Astrocyte (in vitro differentiated cells and primary cell): ENCODE measurements at regions not wholly inside any gene's neighbourhood (a gene's known extent, or its start where the extent isn't known, plus 50 kb on each side); places are given as distances from the start of the nearest gene placed in this dataset.

Experiments
- DNase-seq: peaks from one replicate; pipeline ENCODE4 v3.0.0-alpha.2; 2010; ENCODE audit warnings: low read depth
- FAIRE-seq: peaks from 2 replicates; lab custom pipeline; 2011; peaks lifted over from hg19 to GRCh38; lab: Jason Lieb, UNC
- H2AFZ ChIP-seq: 2 replicates; pipeline ENCODE4 v1.6.0; 2012; ENCODE audit warnings: low read depth, low read length, inconsistent platforms
- H3K27ac ChIP-seq: 2 replicates; pipeline ENCODE4 v1.5.1; 2011; ENCODE audit warnings: low read depth, low read length, inconsistent platforms
- H3K27me3 ChIP-seq: 2 replicates; pipeline ENCODE4 v1.6.0; 2011; ENCODE audit warnings: low read length, inconsistent platforms; ENCODE audit not compliant: insufficient read depth
- H3K36me3 ChIP-seq: 2 replicates; pipeline ENCODE4 v1.5.1; 2011; ENCODE audit warnings: low read length, inconsistent platforms; ENCODE audit not compliant: insufficient read depth
- H3K4me1 ChIP-seq: 2 replicates; pipeline ENCODE4 v1.5.1; 2011; ENCODE audit warnings: low read length, inconsistent platforms; ENCODE audit not compliant: insufficient read depth
- H3K4me2 ChIP-seq: 2 replicates; pipeline ENCODE4 v1.6.0; 2012; ENCODE audit warnings: low read length, inconsistent platforms
- H3K4me3 ChIP-seq: 2 replicates; pipeline ENCODE4 v1.5.1; 2011; ENCODE audit warnings: low read depth, mild to moderate bottlenecking, low read length, inconsistent platforms; ENCODE audit not compliant: insufficient read depth
- H3K79me2 ChIP-seq: 2 replicates; pipeline ENCODE4 v1.6.0; 2012; ENCODE audit warnings: mild to moderate bottlenecking, low read length, inconsistent platforms; ENCODE audit not compliant: insufficient read depth
- H3K9ac ChIP-seq: 2 replicates; pipeline ENCODE4 v1.6.0; 2012; ENCODE audit warnings: mild to moderate bottlenecking, low read length, inconsistent platforms
- H3K9me3 ChIP-seq: 2 replicates; pipeline ENCODE4 v1.5.1; 2012; ENCODE audit warnings: low read depth, mild to moderate bottlenecking, low read length, inconsistent platforms; ENCODE audit not compliant: insufficient read depth
- H4K20me1 ChIP-seq: 2 replicates; pipeline ENCODE4 v1.6.0; 2012; ENCODE audit warnings: low read length, inconsistent platforms; ENCODE audit not compliant: insufficient read depth
- H3K27ac Mint-ChIP-seq: one replicate; pipeline ENCODE4 v1.8.0; 2021; ENCODE audit warnings: mild to moderate bottlenecking, mixed read lengths; ENCODE audit not compliant: unreplicated experiment
- H3K27me3 Mint-ChIP-seq: one replicate; pipeline ENCODE4 v1.8.0; 2021; ENCODE audit warnings: low read depth, mixed read lengths; ENCODE audit not compliant: unreplicated experiment
- H3K36me3 Mint-ChIP-seq: one replicate; pipeline ENCODE4 v1.8.0; 2021; ENCODE audit warnings: low read depth, mixed read lengths; ENCODE audit not compliant: unreplicated experiment
- H3K4me1 Mint-ChIP-seq: one replicate; pipeline ENCODE4 v1.8.0; 2021; ENCODE audit warnings: low read depth, mixed read lengths; ENCODE audit not compliant: unreplicated experiment
- H3K4me3 Mint-ChIP-seq: one replicate; pipeline ENCODE4 v1.8.0; 2021; ENCODE audit warnings: mild to moderate bottlenecking, moderate library complexity, mixed read lengths; ENCODE audit not compliant: unreplicated experiment
- H3K9me3 Mint-ChIP-seq: one replicate; pipeline ENCODE4 v1.8.0; 2021; ENCODE audit warnings: mild to moderate bottlenecking, mixed read lengths; ENCODE audit not compliant: unreplicated experiment
- EZH2 ChIP-seq: IDR thresholded peaks from 2 replicates; pipeline ENCODE4 v1.6.1; 2012; ENCODE audit warnings: mild to moderate bottlenecking, low read length, inconsistent platforms; ENCODE audit not compliant: insufficient read depth
- TF ChIP-seq, protein P1 (sequence below): IDR thresholded peaks from 2 replicates; pipeline ENCODE4 v1.5.1; 2011; ENCODE audit warnings: low read depth, mild to moderate bottlenecking, inconsistent platforms, low read length, moderate library complexity; ENCODE audit not compliant: insufficient read depth

DNA sequence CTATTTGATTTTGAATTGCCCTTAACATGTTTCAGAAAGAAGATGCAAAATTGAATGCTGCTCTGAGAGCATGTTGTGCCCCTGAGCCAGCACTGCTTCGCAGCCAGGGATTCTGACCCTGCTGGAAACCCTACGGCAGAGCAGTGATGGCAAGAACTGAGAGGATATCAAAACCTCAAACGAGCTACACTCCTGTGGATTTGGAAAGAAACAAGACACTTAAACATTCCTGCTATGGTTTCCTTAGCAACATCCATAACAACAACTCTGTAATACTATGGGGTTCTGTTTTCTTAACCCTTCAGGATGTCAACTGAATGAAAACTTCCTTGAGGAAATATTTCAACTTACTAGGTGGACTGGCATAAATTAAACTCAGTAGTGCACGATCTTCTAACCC, 649.1 kb downstream of the NYAP2 start:
- Histone ChIP-seq H3K4me2 (peak overlapping the region; percentile 44), H3K9ac (no peak overlapping the region), H3K4me3 (no peak overlapping the region), H3K4me1 (peaks cover 13% of the 10 kb centered on the region), H4K20me1 (no peaks in the 10 kb centered on the region), H2AFZ (no peak overlapping the region), H3K36me3 (no peaks in the 10 kb centered on the region), H3K9me3 (no peaks in the 10 kb centered on the region), H3K79me2 (no peaks in the 10 kb centered on the region), H3K27ac (peak overlapping the region; percentile 29), H3K27me3 (no peaks in the 10 kb centered on the region)
- H3K27me3 Mint-ChIP-seq = peaks cover 2% of the 10 kb centered on the region
- no peak overlapping the region for H3K4me3 Mint-ChIP-seq
- no peak overlapping the region for H3K27ac Mint-ChIP-seq
- no peak for TF ChIP-seq EZH2
- TF ChIP-seq, protein P1, sequence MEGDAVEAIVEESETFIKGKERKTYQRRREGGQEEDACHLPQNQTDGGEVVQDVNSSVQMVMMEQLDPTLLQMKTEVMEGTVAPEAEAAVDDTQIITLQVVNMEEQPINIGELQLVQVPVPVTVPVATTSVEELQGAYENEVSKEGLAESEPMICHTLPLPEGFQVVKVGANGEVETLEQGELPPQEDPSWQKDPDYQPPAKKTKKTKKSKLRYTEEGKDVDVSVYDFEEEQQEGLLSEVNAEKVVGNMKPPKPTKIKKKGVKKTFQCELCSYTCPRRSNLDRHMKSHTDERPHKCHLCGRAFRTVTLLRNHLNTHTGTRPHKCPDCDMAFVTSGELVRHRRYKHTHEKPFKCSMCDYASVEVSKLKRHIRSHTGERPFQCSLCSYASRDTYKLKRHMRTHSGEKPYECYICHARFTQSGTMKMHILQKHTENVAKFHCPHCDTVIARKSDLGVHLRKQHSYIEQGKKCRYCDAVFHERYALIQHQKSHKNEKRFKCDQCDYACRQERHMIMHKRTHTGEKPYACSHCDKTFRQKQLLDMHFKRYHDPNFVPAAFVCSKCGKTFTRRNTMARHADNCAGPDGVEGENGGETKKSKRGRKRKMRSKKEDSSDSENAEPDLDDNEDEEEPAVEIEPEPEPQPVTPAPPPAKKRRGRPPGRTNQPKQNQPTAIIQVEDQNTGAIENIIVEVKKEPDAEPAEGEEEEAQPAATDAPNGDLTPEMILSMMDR = no peak
- H3K4me1 Mint-ChIP-seq = peaks cover 13% of the 10 kb centered on the region
- FAIRE-seq (peak; percentile 74), DNase-seq (peak; percentile 89)
- no peaks in the 10 kb centered on the region for H3K9me3 Mint-ChIP-seq
- no peaks in the 10 kb centered on the region for H3K36me3 Mint-ChIP-seq

DNA sequence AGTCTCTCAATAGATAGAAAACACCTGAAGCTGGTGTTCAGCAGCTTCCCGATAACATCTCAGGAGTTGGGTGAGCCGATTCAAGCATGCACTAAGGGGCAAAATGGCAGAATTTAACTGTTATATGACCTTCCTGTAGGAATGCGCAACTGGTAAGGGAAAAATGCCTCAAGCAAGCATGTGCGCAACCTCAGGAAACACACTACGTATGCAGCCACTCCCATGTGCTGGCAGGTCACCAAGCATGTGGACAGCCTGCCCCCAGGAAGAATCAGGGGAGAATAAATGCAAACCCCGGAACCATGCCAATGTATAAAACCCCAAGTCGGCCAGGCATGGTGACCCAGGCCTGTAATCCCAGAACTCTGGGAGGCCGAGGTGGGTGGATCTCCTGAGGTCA, 645.6 kb downstream of the NYAP2 start:
- DNase-seq (no peak), FAIRE-seq (no peak)
- Mint-ChIP-seq H3K9me3 (no peaks in the 10 kb centered on the region), H3K36me3 (no peaks in the 10 kb centered on the region), H3K4me1 (peaks cover 6% of the 10 kb centered on the region), H3K27me3 (peaks cover 2% of the 10 kb centered on the region), H3K4me3 (no peak overlapping the region), H3K27ac (no peak overlapping the region)
- H3K9me3 ChIP-seq = no peaks in the 10 kb centered on the region
- H3K27ac ChIP-seq = no peak overlapping the region
- H3K4me2 ChIP-seq = no peak overlapping the region
- no peak overlapping the region for H3K4me3 ChIP-seq
- no peak overlapping the region for H2AFZ ChIP-seq
- no peak overlapping the region for H3K9ac ChIP-seq
- no peaks in the 10 kb centered on the region for H3K79me2 ChIP-seq
- no peaks in the 10 kb centered on the region for H3K36me3 ChIP-seq
- peaks cover 9% of the 10 kb centered on the region for H3K4me1 ChIP-seq
- H4K20me1 ChIP-seq = no peaks in the 10 kb centered on the region
- no peak for TF ChIP-seq EZH2
- TF ChIP-seq, protein P1 = no peak
- no peaks in the 10 kb centered on the region for H3K27me3 ChIP-seq

DNA sequence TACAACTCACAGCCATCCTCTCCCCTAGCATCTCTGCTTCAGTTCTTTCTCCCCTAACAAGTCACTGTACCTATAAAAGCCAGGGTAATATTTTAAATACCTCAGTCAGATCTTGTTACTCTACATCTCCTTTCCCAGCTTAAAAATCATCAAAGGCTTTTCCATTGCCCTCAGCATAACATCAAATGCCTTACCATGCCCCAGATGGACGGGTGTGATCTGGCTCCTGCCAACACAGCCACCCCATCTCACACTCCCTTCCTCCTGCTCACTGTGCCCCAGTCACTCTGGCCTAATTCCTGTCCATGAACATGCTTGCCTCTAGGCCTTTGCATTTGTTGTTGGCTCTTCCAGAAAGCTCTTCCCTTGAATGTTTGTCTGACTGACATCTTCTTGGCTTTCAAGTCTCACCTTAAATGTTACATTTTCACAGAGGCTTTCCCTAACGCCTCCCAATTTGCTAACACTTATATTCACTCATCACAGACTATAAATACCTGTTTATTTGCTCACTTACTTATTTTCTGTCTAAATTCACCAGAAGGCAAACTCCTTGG, 640.9 kb downstream of the NYAP2 start:
- no peak overlapping the region for H3K27ac Mint-ChIP-seq
- TF ChIP-seq, protein P1 = no peak
- TF ChIP-seq EZH2 = no peak
- no peak overlapping the region for H3K4me2 ChIP-seq

More for the DNA sequence above, 640.9 kb downstream of the NYAP2 start:
- Histone ChIP-seq H3K9ac (no peak overlapping the region), H3K27me3 (no peaks in the 10 kb centered on the region), H3K4me1 (no peaks in the 10 kb centered on the region), H3K79me2 (no peaks in the 10 kb centered on the region), H3K36me3 (no peaks in the 10 kb centered on the region), H4K20me1 (no peaks in the 10 kb centered on the region), H3K27ac (no peak overlapping the region), H2AFZ (no peak overlapping the region), H3K9me3 (no peaks in the 10 kb centered on the region), H3K4me3 (no peak overlapping the region)
- DNase-seq (no peak), FAIRE-seq (no peak)
- no peak overlapping the region for H3K4me3 Mint-ChIP-seq
- peaks cover 7% of the 10 kb centered on the region for H3K9me3 Mint-ChIP-seq
- no peaks in the 10 kb centered on the region for H3K4me1 Mint-ChIP-seq
- no peaks in the 10 kb centered on the region for H3K36me3 Mint-ChIP-seq
- H3K27me3 Mint-ChIP-seq = no peaks in the 10 kb centered on the region
